ENCODE measurements at regions not wholly inside any gene's neighbourhood (a gene's known extent, or its start where the extent isn't known, plus 50 kb on each side); places are given as distances from the start of the nearest gene placed in this dataset.
A peak's percentile ranks its signal among the peaks of the same experiment; 100 is the strongest.

DNA sequence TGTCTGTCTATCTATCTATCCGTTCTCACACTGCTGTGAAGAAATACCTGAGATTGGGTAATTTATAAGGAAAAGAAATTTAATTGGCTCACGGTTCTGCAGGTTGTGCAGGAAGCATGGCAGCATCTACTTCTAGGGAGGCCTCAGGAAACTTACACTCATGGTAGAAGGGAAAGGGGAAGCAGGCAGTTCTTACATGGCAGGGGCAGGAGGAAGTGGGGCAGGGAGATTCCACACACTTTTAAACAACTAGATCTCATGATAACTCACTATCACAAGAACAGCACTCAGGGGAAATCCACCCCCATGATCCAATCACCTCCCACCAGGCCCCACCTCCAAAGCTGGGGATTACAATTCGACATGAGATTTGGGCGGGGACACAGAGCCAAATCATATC, 105.3 kb downstream of the SLC10A2 start:
- H3K4me3 ChIP-seq (ENCODE audit: low read depth, low read length) = no peak overlapping the region
- in situ Hi-C loops (cut with HindIII; ENCODE audit: low sequenced_read_pairs) = no loop called here
- DNase-seq (ENCODE audit: low read depth, low spot score) = no peak
- no peak for TF ChIP-seq CTCF (IDR thresholded peaks at IDR 0.05; ENCODE audit: low read depth, low read length)

GRCh38 chr13:102956449-102956848, 109.8 kb downstream of the SLC10A2 start:
- in situ Hi-C loops (cut with HindIII; ENCODE audit: low sequenced_read_pairs) = no loop called here
- H3K4me3 ChIP-seq (ENCODE audit: low read depth, low read length) = no peak overlapping the region
- DNase-seq (ENCODE audit: low read depth, low spot score) = no peak
- TF ChIP-seq CTCF (IDR thresholded peaks at IDR 0.05; ENCODE audit: low read depth, low read length) = no peak

DNA sequence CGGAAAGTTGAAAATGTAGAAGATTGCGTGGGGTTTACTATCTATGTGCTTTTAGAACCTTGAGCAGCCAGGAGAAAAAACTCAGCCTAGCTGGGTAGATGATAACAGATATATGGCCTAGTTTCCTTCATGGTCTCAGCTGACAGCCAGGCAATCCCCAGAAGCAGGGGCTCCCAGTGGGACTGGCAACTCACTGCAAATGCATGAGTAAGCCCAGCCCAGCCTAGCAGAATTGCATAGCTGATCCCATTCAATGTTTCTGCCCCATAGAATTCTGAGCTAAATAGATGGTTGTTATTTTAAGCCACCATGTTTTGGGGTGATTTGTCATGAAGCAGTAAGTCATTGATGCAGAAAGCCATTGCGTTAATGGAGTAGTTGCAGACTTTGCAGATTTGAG, 108.5 kb downstream of the ERCC5 start:
- in situ Hi-C loops (cut with HindIII; ENCODE audit: low sequenced_read_pairs) = no loop called here
- DNase-seq (ENCODE audit: low read depth, low spot score) = no peak
- no peak overlapping the region for H3K4me3 ChIP-seq (ENCODE audit: low read depth, low read length)
- no peak for TF ChIP-seq CTCF (IDR thresholded peaks at IDR 0.05; ENCODE audit: low read depth, low read length)

DNA sequence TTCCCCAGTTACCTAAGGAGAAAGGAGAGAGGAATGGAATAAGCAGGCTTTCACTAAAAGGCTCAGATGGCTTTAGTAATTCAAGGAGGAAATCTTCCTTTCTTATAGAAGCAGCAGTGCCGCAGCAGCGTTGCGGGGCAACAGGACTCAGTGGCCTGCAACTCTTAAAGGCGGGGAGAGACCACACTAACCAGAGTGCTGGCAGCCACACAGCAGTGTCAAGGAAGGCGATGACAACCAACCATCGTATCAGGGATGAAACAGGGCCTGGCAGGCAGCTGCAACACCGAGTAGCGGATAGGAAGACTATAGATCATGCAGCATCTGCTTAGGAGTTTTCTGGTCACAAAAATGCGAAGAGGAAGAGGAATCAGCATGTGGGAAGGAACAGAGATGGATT, 106.0 kb downstream of the ERCC5 start:
- TF ChIP-seq CTCF (IDR thresholded peaks at IDR 0.05; ENCODE audit: low read depth, low read length) = no peak
- in situ Hi-C loops (cut with HindIII; ENCODE audit: low sequenced_read_pairs) = no loop called here
- no peak for DNase-seq (ENCODE audit: low read depth, low spot score)
- H3K4me3 ChIP-seq (ENCODE audit: low read depth, low read length) = no peak overlapping the region

GRCh38 chr13:102947745-102948405, 102.0 kb downstream of the ERCC5 start:
- DNase-seq (ENCODE audit: low read depth, low spot score) = peak; percentile 3
- no peak for TF ChIP-seq CTCF (IDR thresholded peaks at IDR 0.05; ENCODE audit: low read depth, low read length)
- in situ Hi-C loops (cut with HindIII; ENCODE audit: low sequenced_read_pairs) = no loop called here
- H3K4me3 ChIP-seq (ENCODE audit: low read depth, low read length) = no peak overlapping the region

DNA sequence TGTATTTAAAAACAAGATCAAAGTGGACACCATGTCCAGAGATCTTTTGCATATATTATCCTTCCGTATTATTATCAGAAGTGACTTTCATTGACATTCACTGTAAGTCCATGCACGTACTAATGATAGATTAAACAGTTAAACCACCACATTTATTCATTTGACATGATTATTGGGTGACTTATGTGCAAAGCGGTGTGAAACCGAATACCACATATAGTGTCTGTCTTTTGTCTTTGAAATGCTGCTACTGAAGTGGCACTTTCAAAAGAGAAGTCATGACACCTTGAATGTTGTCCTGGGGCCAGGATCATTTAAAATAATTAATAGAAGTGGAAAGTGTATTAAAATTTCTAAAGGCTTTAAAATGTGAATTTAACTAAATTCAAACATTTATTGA, 100.1 kb downstream of the ERCC5 start:
- no peak for DNase-seq (ENCODE audit: low read depth, low spot score)
- no peak for TF ChIP-seq CTCF (IDR thresholded peaks at IDR 0.05; ENCODE audit: low read depth, low read length)
- in situ Hi-C loops (cut with HindIII; ENCODE audit: low sequenced_read_pairs) = no loop called here
- H3K4me3 ChIP-seq (ENCODE audit: low read depth, low read length) = no peak overlapping the region

All from astrocyte of the spinal cord (primary cell).